ENCODE measurements at regions not wholly inside any gene's neighbourhood (a gene's known extent, or its start where the extent isn't known, plus 50 kb on each side); places are given as distances from the start of the nearest gene placed in this dataset.
"Not testable (repeated sequence)": the region's sequence is repeated elsewhere in the genome, so short reads cannot be mapped to it uniquely, and the experiment has no call there.

GRCh38 chr9:67424881-67425280 is 432.5 kb upstream of the SPATA31A3 start:
- TF ChIP-seq EZH2 (IDR thresholded peaks at IDR 0.05; ENCODE audit: borderline replicate concordance); CTCF (IDR thresholded peaks at IDR 0.05; ENCODE audit: poor library complexity); EZH2phosphoT487 (IDR thresholded peaks at IDR 0.05; ENCODE audit: low read depth, severe bottlenecking, unreplicated experiment): not testable (repeated sequence)
